Stimulated activated CD4-positive, alpha-beta T cell treated with anti-CD3 and anti-CD28 coated beads, TNF-alpha, amount 100 ng/mL, for 24 hours (primary cell): ENCODE measurements at regions not wholly inside any gene's neighbourhood (a gene's known extent, or its start where the extent isn't known, plus 50 kb on each side); places are given as distances from the start of the nearest gene placed in this dataset.

Experiments used
- DNase-seq, 3 experiments: peaks; one replicate each; pipeline ENCODE4 v3.0.0-alpha.2; 2020; ENCODE audit warnings: low read depth in 3 of 3

DNA sequence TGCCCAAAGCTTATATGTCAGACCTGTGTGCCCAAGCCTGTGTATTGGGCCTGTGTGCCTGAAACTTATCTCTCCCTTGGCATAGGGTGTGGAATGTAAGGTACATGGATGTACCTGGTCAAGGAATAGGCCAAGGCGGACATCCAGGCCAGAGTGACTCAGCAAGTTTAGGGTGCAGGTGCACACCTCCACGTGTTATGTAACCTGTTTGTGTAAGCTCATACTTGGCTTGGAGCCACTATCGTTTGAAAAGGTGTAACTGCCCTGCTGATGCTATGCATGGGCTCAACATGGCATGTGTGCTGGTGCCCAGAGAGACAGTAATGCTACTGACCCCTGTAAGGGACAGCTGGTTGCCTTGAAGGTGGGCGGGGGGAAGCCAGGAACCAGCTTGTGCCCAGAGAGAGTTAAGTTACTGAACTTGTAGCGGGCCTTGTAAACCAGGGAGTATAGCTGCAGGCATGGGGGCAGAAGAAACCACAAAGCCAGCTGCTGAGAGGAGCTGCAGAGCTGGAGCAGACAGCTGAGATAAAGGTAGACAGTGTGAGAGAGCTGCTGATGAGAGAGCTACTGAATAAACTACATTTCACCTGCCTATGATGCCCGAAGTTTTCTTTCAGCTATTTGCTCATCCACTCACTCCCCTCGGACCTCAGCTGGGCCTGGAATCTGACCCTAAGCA lies 656.4 kb upstream of the ZWINT start:
- DNase-seq: no peak

- no peak for DNase-seq
Measured at GRCh38 chr10:57015595-57016318, 654.7 kb upstream of the ZWINT start.

GRCh38 chr10:57015187-57015586 lies 654.1 kb upstream of the ZWINT start:
- DNase-seq: no peak

DNA sequence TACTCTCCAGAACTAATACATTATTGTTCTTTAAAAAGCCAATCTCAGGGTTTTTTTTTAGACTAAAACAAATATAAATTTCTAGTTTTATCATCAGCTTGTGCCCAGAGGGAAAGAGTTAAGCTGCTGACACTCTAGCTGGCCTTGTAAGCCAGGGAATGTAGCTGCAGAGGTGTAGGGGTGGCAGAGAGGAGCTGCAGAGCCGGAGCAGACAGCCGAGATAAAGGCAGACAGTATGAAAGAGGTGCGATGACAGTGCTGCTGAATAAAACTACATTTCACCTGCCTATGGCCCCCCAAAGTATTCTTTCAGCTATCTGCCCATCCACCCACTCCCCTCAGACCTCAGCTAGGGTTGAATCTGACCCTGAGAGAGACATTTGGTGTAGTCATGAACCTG lies 653.7 kb upstream of the ZWINT start:
- no peak for DNase-seq

GRCh38 chr10:57008189-57008588 lies 647.1 kb upstream of the ZWINT start:
- DNase-seq: no peak

GRCh38 chr10:56991591-56992069 lies 630.6 kb upstream of the ZWINT start:
- DNase-seq: no peak

DNA sequence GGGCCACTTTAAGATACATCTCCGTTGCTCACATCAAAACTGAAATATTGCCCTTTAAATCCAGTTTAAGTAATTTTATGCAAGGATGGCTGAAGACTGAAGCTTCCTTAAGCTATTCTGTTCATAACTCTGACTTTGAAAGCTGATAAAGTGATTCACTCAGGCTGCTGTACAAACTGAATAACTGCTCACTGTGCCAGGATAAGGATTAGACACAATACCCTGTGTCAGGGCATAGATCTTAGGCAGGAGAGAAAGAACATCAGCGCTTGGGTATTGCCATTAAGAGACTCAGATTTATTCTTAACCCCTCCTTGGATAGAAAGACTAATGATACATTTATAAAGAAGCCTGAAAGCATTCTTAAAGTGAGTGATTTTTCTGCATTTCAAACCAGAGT lies 614.5 kb upstream of the ZWINT start:
- DNase-seq: no peak

- no peak for DNase-seq
Measured at GRCh38 chr10:56973766-56974165, 612.7 kb upstream of the ZWINT start.

GRCh38 chr10:56943221-56943755 lies 582.2 kb upstream of the ZWINT start:
- DNase-seq: no peak

DNA sequence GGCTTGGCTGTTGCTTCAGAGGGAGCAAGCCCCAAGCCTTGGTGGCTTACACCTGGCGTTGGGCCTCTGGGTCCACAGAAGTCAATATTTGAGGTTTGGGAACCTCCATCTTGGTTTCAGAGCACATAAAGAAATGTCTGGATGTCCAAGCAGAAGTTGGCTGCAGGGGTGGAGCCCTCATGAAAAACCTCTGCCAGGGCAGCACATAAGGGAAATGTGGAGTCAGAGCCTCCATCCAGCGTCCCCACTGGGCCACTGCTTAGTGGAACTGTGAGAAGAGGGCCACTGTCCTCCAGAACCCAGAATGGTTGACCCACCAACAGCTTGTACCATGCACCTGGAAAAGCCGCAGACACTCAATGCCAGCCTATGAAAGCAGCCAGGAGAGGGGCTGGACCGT lies 573.5 kb upstream of the ZWINT start:
- no peak for DNase-seq

- no peak for DNase-seq
Measured at GRCh38 chr10:56928714-56929113, 567.7 kb upstream of the ZWINT start.

GRCh38 chr10:56927701-56928100 lies 566.6 kb upstream of the ZWINT start:
- no peak for DNase-seq

- no peak for DNase-seq
Measured at GRCh38 chr10:56920601-56921261, 559.7 kb upstream of the ZWINT start.

- DNase-seq: no peak
Measured at GRCh38 chr10:56912043-56912442, 551.0 kb upstream of the ZWINT start.

DNA sequence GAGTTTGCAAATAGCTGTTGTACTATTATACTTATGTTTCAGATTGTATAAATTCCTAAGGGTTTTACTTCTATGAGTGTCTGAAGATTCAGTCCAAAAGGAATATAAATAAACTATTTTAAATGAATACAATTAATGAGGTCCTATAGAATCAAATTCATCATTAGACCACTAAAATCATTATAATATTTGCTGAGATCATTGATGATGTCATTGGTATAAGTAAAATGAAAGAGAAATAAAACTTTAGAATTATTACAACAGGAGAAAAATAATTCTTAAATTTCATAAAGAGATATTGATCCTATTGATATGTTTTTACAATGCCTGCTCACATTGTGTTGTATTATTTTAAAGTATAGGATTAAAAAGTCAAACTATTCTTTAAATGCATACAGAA lies 544.0 kb upstream of the ZWINT start:
- DNase-seq: no peak

- DNase-seq: no peak
Measured at GRCh38 chr10:56902554-56902953, 541.5 kb upstream of the ZWINT start.

- no peak for DNase-seq
Measured at GRCh38 chr10:56895306-56895705, 534.2 kb upstream of the ZWINT start.

- DNase-seq: no peak
Measured at GRCh38 chr10:56881218-56881617, 520.2 kb upstream of the ZWINT start.

GRCh38 chr10:56880606-56881005 lies 519.5 kb upstream of the ZWINT start:
- no peak for DNase-seq

GRCh38 chr10:56874950-56875349 lies 513.9 kb upstream of the ZWINT start:
- DNase-seq: no peak

DNA sequence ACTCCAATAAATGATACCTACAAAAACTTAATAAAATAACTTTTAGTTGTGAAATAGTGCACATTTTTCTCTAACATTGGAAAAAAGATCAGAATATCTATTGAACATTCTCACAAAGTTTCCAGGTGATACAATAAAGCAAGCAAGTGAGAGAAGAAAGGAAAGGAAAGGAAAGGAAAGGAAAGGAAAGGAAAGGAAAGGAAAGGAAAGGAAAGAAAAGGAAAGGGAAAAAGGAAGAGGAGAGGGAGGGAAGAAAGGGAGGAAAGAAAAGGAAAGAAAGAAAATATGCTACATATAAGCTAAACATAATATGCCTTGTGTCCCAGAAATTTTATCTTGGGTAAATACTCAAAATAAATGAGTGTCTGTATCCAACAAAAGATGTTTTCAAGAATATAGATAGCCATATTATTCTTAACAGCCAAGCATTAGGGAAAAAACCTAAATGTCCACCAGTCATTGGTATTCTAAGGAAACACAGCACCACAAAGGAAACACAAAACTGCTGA lies 510.2 kb upstream of the ZWINT start:
- DNase-seq: no peak

GRCh38 chr10:56867236-56867635 lies 506.2 kb upstream of the ZWINT start:
- DNase-seq: no peak
